GM21529 (cell line): ENCODE measurements at regions not wholly inside any gene's neighbourhood (a gene's known extent, or its start where the extent isn't known, plus 50 kb on each side); places are given as distances from the start of the nearest gene placed in this dataset.

ENCODE experiments used
- ATAC-seq: cut with Tn5 transposase; IDR thresholded peaks from one replicate; pipeline ENCODE4 v1.9.1; 2021; ENCODE audit not compliant: unreplicated experiment

DNA sequence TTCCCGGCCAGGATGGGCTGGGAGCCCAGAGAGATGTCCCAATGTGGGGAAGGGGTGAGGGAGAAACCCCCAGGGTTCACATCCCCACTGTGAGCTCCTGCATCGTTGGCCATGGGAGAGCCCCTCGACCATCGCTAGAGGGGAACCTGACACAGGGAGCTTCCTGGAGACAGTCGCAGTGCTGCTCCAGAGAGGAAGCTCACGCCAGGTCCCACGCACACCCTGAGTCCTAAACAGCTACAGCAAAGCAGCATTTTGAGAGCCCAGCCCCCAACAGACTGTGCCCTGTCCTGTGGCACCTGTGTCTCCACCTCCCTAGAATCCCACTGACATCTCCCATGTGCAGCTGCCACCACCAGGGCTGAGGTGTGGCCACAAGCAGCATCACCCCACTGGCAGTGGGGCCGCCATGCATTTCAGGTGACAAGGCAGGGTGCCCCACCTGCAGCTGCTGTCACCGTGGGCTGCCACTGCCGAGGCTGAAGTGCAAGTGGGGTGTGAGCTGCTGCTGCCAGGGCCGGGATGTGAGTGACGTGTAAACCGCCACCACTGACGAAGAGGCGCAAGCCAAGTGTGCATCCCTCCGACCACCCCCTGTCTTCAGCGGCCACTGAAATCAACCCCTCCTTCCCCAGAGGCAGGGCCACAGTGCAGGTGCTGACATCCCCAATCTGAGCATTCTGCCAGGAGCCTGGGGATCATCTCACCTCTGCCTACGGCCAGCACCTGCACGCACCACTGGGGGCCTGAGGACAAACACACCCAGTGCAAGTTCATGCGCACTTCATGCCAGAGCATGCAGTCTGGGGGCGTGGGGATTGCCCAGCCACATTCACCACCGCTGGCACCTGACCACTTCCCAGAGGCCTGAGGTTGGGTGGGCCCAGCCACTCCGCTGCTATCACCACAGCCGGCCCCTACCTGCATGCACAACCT lies 467.7 kb upstream of the SALL3 start:
- no peak for ATAC-seq

DNA sequence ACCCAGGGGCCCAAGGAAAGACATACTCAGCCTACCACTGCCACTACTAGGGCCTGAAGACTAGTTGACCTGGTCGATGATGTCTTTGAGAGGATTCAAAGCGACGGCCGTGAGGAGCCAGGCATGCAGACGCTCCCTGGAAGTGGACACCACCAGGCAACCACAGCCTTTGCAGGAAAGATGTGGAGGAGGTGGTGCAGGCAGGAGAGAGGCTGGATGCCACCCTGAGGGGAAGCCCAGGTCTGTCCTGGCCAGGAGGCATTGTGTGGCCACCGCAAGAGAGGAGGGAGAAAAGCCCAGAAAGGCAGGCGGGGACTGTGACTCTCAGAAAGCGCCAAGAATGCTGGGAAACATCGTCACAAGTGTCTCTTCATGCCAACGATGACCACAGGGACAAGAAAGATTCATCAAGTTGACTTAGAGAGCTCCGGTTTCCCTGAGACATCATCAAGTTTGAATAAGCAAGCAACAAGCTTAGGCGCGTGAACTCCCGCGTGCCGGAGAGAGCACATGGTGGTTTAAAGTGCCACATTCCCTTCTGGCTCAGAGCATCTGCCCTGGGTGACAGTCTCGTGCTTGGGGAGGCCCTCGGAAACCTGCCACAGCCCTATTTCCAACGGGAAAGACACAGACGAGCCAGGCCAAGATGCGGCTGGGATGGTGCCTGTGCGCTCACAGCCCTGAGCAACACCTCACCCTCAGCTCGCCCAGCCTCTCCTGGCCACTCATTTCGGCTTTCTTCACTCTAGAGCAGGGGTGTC lies 464.5 kb upstream of the SALL3 start:
- no peak for ATAC-seq

DNA sequence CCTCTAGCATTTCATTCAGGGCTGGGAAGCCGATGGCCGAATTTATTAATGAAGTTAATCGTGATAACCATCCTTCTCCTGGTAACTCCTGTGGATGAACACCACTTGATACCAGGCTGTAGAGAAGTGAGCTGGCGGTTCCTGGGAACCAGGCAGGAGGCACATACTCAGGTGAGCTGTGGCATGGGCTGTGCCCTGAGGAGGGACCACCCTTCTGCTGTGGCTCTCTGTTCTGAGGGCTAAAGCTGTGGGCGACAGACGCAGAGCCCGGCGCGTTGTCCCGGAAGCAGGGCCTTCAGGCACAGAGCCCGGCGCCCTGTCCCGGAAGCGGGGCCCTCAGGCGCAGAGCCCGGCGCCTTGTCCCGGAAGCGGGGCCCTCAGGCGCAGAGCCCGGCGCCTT lies 462.3 kb upstream of the SALL3 start:
- no peak for ATAC-seq

DNA sequence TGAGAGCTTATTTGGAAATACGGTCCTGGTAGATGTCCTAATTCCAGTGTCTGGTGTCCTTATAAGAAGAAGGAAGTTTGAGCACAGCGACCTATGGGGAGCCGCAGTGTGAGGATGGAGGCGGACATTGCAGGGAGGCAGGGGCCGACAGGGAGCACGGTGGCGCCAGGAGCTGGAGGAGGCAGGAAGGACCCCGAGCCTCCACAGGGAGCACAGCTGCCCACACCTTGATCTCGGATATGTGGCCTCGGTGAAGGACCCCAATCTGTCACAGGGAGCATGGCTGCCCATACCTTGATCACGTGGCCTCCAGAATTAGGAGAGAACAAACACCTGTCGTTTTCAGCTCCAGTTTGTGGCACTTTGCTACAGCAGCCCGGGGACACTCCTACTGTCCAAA lies 461.6 kb upstream of the SALL3 start:
- ATAC-seq: no peak

DNA sequence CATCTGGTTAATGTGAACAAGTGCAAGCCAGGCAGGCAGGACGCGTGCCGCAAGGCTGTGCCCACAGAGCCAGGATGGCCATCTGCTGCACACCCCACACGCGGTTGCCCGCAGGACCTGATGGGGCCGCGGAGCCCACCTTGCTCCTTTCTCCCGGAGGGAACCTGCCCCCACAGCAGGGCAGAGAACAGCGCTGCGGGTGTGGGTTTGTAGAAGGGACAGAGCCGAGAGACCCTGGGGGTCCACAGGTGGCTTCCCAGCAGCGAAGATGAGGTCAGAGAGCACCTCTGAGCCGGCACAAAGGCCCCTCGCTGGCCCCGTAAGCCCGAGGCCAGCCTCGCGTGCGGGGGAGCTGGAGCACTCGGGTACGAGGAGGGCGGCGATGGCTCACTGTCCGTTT lies 460.8 kb upstream of the SALL3 start:
- no peak for ATAC-seq

DNA sequence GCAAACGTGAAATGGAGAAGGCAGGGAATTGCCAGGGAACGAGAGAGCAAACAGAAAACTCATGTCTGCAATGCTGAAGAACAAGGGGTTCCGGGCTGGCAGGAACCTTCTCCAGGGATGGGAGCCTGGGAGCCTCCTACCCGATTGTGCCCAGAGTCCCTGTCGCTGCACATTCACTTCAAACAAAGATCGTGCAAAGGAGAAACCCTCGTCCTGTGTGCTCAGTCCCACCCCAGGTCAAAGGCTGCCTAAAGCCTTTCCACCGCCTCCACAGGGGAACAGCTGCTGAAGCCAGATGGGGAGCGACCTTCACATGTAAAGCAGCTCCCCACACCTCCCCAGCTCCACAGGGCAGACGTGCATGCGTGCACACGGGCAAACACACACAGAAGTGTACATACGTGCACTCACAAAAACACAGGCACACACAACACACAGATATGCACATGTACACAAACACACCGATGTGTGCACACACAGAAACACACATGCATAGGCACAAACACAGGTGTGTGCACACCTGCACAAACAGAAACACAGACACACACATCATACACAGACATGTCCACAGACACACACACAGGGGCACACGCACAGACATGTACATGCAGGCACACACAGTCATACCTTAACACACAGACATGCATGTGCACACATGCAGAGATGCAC lies 460.1 kb upstream of the SALL3 start:
- ATAC-seq: no peak

DNA sequence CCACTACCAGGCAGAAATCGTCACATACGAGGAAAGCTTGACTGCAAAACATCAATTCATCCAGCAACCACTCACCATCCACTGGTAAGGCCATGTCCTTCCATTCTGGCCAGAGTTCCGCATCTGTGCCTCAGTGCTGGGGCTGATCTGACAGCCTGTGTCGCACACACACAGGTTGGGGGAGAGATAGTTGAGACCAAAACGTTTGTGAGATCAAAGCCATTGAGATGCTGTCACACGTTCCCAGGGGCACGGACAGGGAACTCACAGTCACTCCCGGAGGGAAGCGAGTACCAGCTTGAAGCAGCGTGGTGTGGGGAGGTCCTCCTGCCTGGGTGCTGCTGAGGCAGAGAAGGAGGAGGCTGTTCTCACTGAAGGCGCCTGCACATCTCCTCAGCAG lies 458.5 kb upstream of the SALL3 start:
- no peak for ATAC-seq

DNA sequence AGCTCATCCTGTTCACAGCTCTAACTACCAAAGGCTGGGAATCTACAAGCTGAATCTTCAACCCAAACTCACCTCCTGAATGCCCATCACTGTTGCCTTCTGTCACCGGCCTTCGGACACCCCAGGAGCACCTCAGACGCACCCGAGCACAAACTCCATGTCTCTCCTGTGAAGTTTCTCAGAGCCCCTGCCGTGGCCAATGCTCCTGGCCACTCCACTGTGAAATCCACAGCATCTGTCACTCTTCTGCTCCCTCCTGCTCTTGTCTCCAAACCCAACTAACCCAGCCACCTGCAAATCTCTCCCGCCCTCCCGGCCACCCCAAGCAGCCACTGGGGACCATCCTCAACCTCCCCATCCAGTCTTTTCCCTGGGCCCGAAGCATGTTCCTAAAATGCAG lies 457.9 kb upstream of the SALL3 start:
- no peak for ATAC-seq

DNA sequence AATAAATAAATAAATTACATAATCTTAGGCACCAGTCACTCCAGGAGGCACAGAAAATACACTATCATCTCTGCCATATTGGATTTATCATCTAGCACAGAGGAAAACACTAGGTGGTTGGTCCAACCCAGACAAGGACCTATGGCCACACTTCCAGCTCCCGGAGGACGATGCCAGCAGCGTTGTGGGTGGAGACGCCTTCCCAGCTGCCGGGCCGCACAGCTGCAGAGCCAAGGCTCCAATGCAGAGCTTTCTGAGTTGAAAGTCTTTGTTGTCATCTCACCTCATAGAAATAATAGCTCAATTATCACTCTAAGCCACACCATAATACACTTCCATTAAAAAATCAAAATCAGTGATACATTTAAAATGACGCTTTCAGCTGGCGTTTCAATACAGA lies 457.1 kb upstream of the SALL3 start:
- no peak for ATAC-seq

DNA sequence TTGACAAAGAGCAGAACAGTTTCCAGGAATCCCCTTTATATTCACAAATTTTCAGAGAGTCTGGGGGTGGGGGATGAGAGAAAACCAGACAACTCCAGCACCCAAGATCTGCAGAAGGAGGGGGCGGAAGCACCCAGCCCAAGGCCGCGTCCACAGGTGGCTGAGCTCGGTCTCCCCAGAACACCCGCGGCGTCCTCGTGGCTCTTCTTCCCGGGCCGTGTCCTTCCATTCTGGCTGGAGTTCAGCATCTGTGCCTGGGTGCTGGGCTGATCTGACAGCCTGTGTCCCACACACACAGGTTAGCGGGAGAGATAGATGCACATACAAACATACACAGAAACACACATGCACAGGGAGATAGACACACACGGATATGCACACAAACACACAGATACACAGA lies 455.8 kb upstream of the SALL3 start:
- no peak for ATAC-seq

DNA sequence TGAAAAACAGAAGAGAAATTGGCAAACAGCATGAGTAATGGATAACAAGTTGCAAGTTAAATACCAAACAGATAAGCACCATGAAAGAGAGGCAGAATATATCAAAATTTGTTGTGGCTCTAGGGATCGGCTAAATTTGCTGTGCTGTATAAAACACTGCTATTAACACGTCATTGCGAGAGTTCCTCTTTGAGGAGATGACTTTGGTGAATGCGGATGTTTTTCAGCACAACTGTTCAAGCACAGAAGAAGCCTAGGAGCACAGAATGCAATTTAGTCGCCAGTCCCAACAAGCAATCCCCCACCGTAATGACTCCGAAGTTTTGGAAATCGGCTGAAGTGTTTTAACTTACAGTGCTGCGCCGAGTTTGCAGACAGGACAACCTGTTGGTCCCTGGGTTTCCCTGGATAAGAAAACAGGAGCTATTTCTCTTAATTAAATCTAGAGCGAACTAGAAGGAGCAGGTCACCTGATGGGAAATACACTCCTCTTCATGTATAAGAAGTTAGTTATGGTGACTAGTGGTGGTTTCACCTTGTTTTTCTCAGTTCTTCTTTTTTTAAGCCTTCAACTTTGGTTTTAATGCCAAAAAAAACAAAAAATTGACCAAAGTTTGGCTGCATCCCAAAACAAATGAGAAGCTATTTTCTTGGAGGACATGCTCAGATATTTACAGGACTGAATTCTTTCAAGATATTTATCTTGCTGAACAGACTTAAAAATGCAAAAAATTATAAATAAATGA lies 454.1 kb upstream of the SALL3 start:
- ATAC-seq: no peak

DNA sequence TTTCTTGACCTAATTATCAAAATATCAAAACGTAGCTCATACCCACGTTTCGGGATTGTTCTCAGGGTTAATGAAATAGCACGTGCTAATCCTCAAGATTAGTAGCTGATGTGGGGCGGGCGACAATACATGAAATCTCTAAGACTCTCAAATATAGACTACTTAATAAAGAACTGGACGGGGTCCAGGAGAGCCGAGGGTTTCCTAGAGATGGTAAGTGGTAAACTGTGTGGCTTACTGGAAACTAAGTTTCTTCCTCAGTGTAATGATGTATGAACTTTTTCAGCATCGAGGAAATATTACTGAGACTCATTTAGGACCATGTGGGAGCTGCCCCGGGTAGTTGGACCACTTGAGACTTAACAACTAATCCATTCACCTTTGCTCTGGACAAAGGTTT lies 453.3 kb upstream of the SALL3 start:
- ATAC-seq: no peak

DNA sequence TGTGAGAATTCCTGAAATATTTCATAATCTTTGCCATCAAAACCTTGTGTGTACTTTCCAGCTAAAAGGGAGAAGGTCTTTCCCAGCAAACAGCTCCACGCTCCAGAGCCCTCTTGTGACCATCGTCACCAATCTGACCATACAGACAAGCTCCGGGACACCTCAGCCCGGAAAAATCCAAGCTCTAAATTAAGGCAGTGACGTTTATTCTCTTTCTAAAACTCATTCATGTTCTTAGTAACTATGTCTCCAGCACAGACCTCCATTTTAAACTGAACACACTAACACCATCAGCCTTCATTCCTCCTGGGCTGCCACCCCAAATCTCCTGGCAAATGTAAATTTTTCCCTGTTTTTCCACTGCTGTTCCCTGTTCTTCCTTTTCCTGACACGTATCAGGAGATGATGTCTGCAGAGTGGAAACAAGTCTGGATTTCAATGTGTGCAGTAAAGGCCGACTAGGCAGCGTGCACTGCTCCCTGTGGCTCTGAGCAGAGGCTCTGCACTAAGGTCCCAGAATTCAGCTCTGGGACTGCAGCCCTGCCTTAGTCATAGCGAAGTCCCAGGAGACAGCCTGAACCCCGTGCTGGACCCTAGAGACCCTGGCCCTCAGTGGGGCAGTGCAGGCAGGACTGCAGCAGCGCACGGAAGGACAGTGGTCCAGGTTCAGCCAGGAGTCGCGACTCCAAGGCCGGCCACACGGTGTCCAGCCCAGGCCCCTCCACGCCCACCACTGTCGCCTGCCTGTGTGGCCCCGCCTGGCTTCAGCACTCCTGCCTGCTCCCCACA lies 452.5 kb upstream of the SALL3 start:
- ATAC-seq: no peak

DNA sequence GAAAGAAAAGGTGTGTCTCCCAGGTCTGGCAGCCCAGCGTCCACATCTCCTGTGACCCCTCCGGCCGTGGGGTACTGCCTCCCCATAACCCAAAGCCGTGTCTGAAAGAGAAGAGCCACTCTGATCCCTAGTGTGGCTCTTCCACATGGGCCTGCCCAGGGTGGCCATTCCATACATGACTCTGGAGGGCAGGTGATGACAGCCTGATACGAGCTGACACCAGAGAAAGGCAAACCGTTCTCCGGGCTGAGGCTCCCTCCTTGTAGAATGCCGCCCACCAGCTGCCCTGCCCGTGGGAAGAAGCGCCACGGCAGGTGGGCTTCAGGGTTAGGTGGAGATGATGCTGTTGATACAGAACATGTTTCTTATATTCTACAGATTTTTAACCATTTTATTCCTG lies 451.6 kb upstream of the SALL3 start:
- ATAC-seq: no peak

DNA sequence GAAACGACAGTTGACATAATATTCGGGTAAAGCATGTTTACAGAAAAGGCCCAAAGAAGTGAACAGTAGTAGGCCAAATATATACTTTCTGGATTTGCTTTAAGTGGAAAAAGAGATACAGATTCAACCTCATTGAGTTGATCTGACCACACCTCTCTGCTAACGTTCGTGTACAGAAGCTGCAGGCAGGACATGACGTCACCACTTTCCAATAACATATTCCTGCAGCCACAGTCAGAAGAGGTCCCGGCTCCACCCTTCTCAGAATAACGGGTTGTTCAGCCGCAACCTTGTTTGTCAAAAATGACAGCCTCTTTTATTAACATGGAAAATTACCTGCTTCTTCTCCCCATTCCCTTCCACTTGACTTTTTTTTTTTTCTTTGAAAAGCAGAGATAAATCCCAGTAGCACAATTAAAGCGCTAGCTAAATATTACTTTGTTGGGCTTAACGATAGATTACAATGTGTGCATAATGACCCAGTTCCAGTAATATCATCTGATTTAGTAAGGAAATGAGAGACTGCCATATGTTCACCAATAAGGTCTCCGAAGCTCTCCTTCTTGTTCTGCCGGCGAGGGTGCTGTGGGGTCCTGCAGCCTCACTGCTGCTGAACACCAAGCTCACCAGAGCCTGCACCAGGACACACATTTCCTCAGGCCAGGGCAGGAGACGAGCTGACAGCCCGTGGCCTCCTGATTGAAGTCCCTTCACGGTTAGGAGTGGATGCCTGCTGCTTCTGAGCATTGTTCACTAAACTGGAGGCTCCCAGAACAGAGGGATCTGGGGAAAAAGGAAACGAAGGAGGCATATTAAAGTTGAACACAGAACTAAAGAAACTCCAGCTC lies 451.0 kb upstream of the SALL3 start:
- no peak for ATAC-seq

DNA sequence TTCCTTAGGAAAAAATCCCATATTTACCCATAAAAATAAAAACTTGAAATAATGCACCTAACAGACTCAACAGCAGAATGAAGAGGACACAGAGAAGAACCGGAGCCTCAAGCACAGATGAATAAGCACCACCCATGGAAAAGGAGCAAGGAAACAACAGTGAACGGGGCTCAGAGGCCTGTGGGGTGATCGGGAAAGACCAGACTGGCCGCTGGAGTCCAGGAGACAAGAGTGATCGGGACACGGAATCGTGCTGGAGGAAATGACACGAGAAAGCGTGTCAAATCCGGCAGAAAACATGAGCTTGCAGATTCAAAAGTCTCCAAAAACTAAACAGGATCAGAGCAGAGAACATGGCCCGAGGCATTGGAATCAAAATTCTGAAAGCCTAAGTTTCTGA lies 448.0 kb upstream of the SALL3 start:
- ATAC-seq: no peak

DNA sequence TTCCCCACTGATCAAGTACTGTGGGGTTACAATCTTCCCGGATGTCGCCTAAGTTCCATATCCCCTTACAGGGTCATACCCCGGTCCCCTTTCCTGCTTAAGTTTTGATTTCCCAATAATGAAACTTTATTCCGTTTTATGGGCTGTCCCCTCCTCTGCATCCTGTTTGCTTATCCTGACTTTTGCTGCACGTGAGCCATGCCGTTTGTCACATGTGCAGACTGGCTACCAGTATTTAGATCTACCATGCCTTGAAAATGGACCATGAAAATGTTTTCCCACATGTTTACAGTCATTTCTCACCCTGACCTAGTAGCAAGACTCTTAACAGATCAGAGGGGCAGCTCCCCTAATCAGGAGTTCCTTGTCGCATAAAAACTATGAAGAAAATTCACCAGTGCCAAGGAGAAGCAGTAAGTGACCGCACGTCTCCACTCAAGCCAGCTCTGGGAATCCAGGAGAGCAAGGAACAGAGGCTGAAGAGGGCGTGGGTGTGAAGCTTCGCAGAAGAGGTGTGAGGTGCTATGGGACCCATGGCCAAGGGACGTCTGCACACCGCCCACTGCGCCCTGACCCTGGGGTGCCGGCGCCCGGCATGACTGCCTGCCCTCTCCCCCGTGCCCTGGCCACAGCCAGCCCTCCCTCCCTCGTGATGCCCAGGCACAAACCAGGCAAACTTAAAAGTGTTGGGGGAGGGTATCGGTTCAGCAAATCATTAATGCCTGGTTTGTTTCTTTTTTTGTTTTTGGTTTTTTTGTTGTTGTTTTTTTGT lies 440.8 kb upstream of the SALL3 start:
- ATAC-seq: no peak

DNA sequence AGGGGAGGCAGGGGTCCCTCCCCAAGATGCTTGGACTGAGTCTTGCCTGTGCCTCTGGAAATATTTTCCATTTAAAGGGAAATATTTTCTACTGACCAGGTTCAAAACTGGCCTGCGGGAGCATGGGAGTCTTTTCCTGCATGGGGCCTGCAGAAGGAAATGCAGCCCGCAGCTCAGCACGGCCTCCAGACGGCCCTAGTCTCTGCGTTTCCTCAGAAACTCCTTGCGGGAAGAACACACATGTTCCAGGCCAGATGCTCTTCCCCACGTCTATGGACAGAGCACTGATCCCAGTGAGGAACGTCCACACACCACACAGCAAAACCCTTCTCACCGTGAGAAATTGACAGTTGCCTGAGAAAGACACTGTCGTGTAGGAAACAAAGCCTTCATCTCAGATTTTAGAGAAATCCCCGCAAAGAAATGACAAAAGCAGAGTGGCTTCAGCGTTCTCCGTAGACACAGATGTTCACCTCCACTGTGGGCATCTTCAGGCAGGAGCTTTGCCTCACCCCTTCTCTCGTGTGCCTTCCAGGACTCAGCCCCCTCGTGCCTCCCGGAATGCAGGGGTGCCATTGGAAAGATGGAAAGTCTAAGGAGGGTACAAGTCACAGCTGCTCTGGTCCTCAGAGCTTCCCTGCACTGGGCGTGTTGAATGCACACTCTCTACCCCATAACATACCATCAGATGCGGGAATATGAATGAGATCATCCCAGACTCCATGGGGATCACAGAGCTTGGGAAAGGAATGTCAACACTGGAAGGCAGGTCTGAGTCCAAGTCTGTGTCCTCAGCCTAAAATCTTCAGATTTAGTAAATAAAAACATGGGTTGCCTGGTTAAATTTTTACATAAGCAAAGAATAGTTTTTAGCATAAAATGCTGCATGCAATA lies 438.7 kb upstream of the SALL3 start:
- ATAC-seq: no peak
